AG09319 (cell line): ENCODE measurements at regions not wholly inside any gene's neighbourhood (a gene's known extent, or its start where the extent isn't known, plus 50 kb on each side); places are given as distances from the start of the nearest gene placed in this dataset.

Experiments used
- DNase-seq: peaks from one replicate; pipeline ENCODE4 v3.0.0-alpha.2; 2010; ENCODE audit warnings: low read depth; ENCODE audit errors: extremely low read depth
- CTCF ChIP-seq: IDR thresholded peaks from 2 replicates; pipeline ENCODE4 v1.5.1; 2011; ENCODE audit warnings: low read depth, mild to moderate bottlenecking, inconsistent platforms, low read length, moderate library complexity

- no peak for TF ChIP-seq CTCF
- DNase-seq: no peak
These were observed 67.3 kb upstream of the RAB3GAP2 start for GRCh38 chr1:220339581-220339980.

- DNase-seq: no peak
These were observed 66.5 kb upstream of the RAB3GAP2 start for GRCh38 chr1:220338759-220339158.

GRCh38 chr1:220336391-220337031, 64.3 kb upstream of the RAB3GAP2 start:
- DNase-seq: no peak
- no peak for TF ChIP-seq CTCF

More at GRCh38 chr1:220338759-220339158, 66.5 kb upstream of the RAB3GAP2 start:
- no peak for TF ChIP-seq CTCF

GRCh38 chr1:220335668-220336067, 63.4 kb upstream of the RAB3GAP2 start:
- no peak for TF ChIP-seq CTCF
- no peak for DNase-seq

- DNase-seq: no peak
These were observed 59.1 kb upstream of the RAB3GAP2 start for GRCh38 chr1:220331318-220331717.

GRCh38 chr1:220330265-220330664, 58.0 kb upstream of the RAB3GAP2 start:
- no peak for TF ChIP-seq CTCF

More at GRCh38 chr1:220331318-220331717, 59.1 kb upstream of the RAB3GAP2 start:
- TF ChIP-seq CTCF: no peak

GRCh38 chr1:220327106-220327505, 54.9 kb upstream of the RAB3GAP2 start:
- no peak for DNase-seq
- TF ChIP-seq CTCF: no peak

More at GRCh38 chr1:220330265-220330664, 58.0 kb upstream of the RAB3GAP2 start:
- no peak for DNase-seq
